ENCODE measurements at regions not wholly inside any gene's neighbourhood (a gene's known extent, or its start where the extent isn't known, plus 50 kb on each side); places are given as distances from the start of the nearest gene placed in this dataset.

DNA sequence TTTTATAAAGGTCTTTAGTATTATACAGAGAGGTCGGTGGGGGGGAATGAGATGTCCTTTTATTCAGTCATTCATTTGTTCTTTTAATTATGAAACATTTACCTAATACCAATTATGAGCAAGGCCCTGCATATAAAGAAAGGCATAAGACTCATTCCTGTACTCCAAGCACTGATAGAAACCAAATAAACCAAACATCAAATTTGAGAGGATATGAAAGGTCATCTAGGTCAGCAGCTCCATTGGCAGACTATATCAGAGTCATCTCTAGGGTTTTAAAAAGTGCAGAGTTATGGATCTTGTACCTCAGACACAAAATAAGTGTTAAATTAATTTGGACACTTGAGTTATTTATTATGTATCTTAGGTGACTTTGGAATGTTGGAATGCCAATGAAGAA lies 71.5 kb downstream of the CASP12 start:
- Histone ChIP-seq H3K27ac (ENCODE audit: extremely low read depth, low read depth, low read length) (no peak overlapping the region), H3K4me3 (ENCODE audit: low read depth, low read length) (no peak overlapping the region), H3K4me1 (ENCODE audit: control insufficient read depth, insufficient read depth, low read length) (no peaks in the 10 kb centered on the region), H3K36me3 (ENCODE audit: control insufficient read depth in 2 of 2, insufficient read depth in 1 of 2, low read length in 2 of 2) (no peaks in the 10 kb centered on the region), H3K9me3 (ENCODE audit: control insufficient read depth, insufficient read depth, low read depth, low read length) (no peaks in the 10 kb centered on the region)
- POLR2A ChIA-PET: no interaction called here
- TF ChIP-seq KLF1 (tag by site-specific recombination; IDR thresholded peaks at IDR 0.05) (no peak), ZSCAN23 (tag by site-specific recombination; IDR thresholded peaks at IDR 0.05) (no peak), ZNF157 (tag by site-specific recombination; IDR thresholded peaks at IDR 0.05) (no peak), ZNF416 (tag by site-specific recombination; IDR thresholded peaks at IDR 0.05) (no peak), ZNF214 (tag by site-specific recombination; IDR thresholded peaks at IDR 0.05; ENCODE audit: borderline replicate concordance) (no peak), ZSCAN30 (tag by site-specific recombination; IDR thresholded peaks at IDR 0.05) (no peak), ZNF521 (tag by site-specific recombination; IDR thresholded peaks at IDR 0.05) (no peak), ZSCAN16 (tag by site-specific recombination; IDR thresholded peaks at IDR 0.05) (no peak), ZNF621 (tag by site-specific recombination; IDR thresholded peaks at IDR 0.05) (no peak), PRDM1 (tag by site-specific recombination; IDR thresholded peaks at IDR 0.05) (no peak), ZNF2 (tag by site-specific recombination; IDR thresholded peaks at IDR 0.05) (no peak), ZBTB21 (tag by site-specific recombination; IDR thresholded peaks at IDR 0.05) (no peak), HOXC10 (CRISPR knock-in tag; IDR thresholded peaks at IDR 0.05) (no peak), ZNF777 (tag by site-specific recombination; IDR thresholded peaks at IDR 0.05; ENCODE audit: borderline replicate concordance) (no peak), KLF9 (tag by site-specific recombination; IDR thresholded peaks at IDR 0.05; ENCODE audit: low read depth) (no peak)
- TF ChIP-seq, protein P1, sequence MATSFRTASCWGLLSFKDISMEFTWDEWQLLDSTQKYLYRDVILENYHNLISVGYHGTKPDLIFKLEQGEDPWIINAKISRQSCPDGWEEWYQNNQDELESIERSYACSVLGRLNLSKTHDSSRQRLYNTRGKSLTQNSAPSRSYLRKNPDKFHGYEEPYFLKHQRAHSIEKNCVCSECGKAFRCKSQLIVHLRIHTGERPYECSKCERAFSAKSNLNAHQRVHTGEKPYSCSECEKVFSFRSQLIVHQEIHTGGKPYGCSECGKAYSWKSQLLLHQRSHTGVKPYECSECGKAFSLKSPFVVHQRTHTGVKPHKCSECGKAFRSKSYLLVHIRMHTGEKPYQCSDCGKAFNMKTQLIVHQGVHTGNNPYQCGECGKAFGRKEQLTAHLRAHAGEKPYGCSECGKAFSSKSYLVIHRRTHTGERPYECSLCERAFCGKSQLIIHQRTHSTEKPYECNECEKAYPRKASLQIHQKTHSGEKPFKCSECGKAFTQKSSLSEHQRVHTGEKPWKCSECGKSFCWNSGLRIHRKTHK (tag by site-specific recombination; IDR thresholded peaks at IDR 0.05): no peak
- TF ChIP-seq, protein P2, sequence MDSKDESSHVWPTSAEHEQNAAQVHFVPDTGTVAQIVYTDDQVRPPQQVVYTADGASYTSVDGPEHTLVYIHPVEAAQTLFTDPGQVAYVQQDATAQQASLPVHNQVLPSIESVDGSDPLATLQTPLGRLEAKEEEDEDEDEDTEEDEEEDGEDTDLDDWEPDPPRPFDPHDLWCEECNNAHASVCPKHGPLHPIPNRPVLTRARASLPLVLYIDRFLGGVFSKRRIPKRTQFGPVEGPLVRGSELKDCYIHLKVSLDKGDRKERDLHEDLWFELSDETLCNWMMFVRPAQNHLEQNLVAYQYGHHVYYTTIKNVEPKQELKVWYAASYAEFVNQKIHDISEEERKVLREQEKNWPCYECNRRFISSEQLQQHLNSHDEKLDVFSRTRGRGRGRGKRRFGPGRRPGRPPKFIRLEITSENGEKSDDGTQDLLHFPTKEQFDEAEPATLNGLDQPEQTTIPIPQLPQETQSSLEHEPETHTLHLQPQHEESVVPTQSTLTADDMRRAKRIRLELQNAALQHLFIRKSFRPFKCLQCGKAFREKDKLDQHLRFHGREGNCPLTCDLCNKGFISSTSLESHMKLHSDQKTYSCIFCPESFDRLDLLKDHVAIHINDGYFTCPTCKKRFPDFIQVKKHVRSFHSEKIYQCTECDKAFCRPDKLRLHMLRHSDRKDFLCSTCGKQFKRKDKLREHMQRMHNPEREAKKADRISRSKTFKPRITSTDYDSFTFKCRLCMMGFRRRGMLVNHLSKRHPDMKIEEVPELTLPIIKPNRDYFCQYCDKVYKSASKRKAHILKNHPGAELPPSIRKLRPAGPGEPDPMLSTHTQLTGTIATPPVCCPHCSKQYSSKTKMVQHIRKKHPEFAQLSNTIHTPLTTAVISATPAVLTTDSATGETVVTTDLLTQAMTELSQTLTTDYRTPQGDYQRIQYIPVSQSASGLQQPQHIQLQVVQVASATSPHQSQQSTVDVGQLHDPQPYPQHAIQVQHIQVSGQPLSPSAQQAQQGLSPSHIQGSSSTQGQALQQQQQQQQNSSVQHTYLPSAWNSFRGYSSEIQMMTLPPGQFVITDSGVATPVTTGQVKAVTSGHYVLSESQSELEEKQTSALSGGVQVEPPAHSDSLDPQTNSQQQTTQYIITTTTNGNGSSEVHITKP (tag by site-specific recombination; IDR thresholded peaks at IDR 0.05): no peak
- TF ChIP-seq, protein P3, sequence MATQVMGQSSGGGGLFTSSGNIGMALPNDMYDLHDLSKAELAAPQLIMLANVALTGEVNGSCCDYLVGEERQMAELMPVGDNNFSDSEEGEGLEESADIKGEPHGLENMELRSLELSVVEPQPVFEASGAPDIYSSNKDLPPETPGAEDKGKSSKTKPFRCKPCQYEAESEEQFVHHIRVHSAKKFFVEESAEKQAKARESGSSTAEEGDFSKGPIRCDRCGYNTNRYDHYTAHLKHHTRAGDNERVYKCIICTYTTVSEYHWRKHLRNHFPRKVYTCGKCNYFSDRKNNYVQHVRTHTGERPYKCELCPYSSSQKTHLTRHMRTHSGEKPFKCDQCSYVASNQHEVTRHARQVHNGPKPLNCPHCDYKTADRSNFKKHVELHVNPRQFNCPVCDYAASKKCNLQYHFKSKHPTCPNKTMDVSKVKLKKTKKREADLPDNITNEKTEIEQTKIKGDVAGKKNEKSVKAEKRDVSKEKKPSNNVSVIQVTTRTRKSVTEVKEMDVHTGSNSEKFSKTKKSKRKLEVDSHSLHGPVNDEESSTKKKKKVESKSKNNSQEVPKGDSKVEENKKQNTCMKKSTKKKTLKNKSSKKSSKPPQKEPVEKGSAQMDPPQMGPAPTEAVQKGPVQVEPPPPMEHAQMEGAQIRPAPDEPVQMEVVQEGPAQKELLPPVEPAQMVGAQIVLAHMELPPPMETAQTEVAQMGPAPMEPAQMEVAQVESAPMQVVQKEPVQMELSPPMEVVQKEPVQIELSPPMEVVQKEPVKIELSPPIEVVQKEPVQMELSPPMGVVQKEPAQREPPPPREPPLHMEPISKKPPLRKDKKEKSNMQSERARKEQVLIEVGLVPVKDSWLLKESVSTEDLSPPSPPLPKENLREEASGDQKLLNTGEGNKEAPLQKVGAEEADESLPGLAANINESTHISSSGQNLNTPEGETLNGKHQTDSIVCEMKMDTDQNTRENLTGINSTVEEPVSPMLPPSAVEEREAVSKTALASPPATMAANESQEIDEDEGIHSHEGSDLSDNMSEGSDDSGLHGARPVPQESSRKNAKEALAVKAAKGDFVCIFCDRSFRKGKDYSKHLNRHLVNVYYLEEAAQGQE (tag by site-specific recombination; IDR thresholded peaks at IDR 0.05): no peak
- CTCF ChIA-PET: interaction anchor here (0.8 kb wide), 1 partner anchor 22 kb away, joined by 3 read pairs; no protein-coding TSS in a partner anchor

DNA sequence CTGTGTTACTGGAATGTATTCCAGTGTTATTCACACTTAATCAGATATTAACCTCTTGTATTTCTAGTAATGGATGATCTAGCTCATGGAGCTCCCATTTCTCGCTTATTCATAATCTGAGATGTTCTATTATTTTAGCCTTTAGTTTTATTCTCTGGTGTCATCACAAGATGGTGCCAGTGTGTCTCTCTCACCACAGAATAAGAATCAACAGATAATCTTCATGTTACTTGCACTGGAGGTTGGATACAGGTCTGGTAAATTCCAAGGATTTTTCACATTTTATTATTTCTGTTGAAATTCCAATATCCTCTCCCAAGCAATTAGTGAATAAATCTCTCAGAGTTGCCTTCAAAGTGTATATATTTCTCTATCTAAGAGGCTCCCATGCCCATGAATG lies 74.6 kb downstream of the CASP12 start:
- H3K36me3 ChIP-seq (ENCODE audit: control insufficient read depth in 2 of 2, insufficient read depth in 1 of 2, low read length in 2 of 2): no peaks in the 10 kb centered on the region
- H3K4me1 ChIP-seq (ENCODE audit: control insufficient read depth, insufficient read depth, low read length): no peaks in the 10 kb centered on the region
- ChIA-PET CTCF (interaction anchor here (0.5 to 0.7 kb wide), 4 partner anchors 98 to 1247 kb away, joined by 3 to 5 read pairs (median 3); no protein-coding TSS in a partner anchor), POLR2A (no interaction called here)
- no peak overlapping the region for H3K4me3 ChIP-seq (ENCODE audit: low read depth, low read length)
- H3K27ac ChIP-seq (ENCODE audit: extremely low read depth, low read depth, low read length): no peak overlapping the region
- H3K9me3 ChIP-seq (ENCODE audit: control insufficient read depth, insufficient read depth, low read depth, low read length): no peaks in the 10 kb centered on the region
- no peak for TF ChIP-seq ZNF792 (tag by site-specific recombination; IDR thresholded peaks at IDR 0.05)
- TF ChIP-seq ZNF10 (tag by site-specific recombination; IDR thresholded peaks at IDR 0.05): no peak
- no peak for TF ChIP-seq ZBTB17 (tag by site-specific recombination; IDR thresholded peaks at IDR 0.05)
- TF ChIP-seq KLF9 (tag by site-specific recombination; IDR thresholded peaks at IDR 0.05; ENCODE audit: low read depth): no peak
- TF ChIP-seq, protein P1 (tag by site-specific recombination; IDR thresholded peaks at IDR 0.05): no peak
- no peak for TF ChIP-seq ZNF239 (tag by site-specific recombination; IDR thresholded peaks at IDR 0.05)
- no peak for TF ChIP-seq WT1 (tag by site-specific recombination; IDR thresholded peaks at IDR 0.05)
- no peak for TF ChIP-seq ZNF768 (tag by site-specific recombination; IDR thresholded peaks at IDR 0.05)
- no peak for TF ChIP-seq ZNF660 (tag by site-specific recombination; IDR thresholded peaks at IDR 0.05)
- TF ChIP-seq ZNF350 (tag by site-specific recombination; IDR thresholded peaks at IDR 0.05): no peak
- no peak for TF ChIP-seq ZNF114 (tag by site-specific recombination; IDR thresholded peaks at IDR 0.05)

Measured in HEK293 (cell line).